ENCODE measurements at regions not wholly inside any gene's neighbourhood (a gene's known extent, or its start where the extent isn't known, plus 50 kb on each side); places are given as distances from the start of the nearest gene placed in this dataset.
"Not testable (repeated sequence)": the region's sequence is repeated elsewhere in the genome, so short reads cannot be mapped to it uniquely, and the experiment has no call there.

- DNase-seq = peak; percentile 3
These were observed 192.5 kb upstream of the POT1 start for GRCh38 chr7:125122173-125122572.

- DNase-seq = no peak
These were observed 190.0 kb upstream of the POT1 start for GRCh38 chr7:125119559-125120115.

DNA sequence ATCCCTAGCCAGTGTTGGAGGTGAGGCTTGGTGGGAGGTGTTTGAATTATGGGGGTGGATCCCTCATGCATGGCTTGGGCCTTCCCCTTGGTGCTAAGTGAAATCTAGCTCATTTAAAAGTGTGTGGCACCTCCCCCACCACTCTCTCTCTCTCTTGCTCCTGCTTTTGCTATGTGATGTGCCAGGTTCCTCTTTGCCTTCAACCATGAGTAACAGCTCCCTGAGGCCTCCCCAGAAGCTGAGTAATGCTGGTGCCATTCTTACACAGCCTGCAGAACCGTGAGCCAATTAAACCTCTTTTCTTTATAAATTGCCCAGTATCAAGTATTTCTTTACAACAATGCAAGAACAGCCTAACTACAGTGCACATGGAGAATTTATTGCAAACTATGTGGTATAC is 188.8 kb upstream of the POT1 start:
- no peak for DNase-seq

DNA sequence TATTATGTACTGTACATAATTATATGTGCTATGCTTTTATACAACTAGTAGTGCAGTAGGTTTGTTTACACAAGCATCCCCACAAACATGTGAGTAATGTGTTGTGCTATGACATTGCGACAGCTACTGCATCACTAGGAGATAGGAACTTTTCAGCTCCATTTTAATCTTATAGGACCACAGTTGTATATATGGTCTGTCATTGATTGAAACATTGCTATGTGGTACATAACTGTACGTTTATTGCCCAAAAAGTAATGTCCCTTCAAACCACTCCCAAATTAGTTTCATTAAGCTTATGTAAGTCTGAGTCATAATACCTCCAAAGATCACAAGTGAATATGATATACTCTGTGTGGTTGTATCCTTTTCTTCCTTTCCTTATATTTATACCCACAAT is 183.2 kb upstream of the POT1 start:
- no peak for DNase-seq

DNA sequence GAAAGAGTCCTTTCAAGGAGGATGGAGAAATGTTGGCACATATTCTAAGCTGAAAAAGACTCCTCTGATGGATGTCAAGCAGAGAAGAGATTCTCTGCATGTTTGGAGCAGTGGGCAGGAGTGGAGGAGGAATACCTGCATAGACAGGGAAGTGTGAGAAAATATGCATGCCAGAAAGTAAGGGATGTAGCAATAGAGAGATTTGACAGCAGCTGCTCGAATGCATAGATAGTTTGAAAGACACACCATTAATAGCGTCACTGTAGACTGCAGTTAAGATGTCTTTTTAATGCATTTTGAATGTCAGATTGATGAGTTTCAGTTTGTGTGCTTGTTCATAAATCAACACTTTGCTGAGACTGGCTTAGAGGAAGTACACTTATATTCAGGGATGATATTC is 169.9 kb upstream of the POT1 start:
- no peak for DNase-seq

- DNase-seq = no peak
These were observed 168.8 kb upstream of the POT1 start for GRCh38 chr7:125098377-125098970.

DNA sequence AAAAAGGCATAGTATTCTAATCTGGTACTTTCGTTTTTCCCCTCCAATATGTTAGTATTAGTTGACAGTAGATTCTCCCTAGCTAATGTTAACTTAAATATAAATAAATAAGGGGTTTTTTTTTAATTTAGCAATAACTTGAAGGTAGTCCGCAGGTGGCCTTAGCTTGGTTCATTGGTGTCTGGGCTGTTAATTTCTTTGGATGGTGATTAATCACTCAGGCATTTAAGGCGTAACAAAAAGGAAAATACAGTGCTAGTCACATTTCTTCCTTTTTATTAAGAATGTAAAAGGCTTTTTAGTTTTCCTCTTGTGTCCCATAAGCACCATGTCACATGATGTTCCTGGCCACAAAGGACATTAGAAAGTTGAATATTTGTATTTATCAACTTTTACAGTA is 161.0 kb upstream of the POT1 start:
- no peak for DNase-seq

DNA sequence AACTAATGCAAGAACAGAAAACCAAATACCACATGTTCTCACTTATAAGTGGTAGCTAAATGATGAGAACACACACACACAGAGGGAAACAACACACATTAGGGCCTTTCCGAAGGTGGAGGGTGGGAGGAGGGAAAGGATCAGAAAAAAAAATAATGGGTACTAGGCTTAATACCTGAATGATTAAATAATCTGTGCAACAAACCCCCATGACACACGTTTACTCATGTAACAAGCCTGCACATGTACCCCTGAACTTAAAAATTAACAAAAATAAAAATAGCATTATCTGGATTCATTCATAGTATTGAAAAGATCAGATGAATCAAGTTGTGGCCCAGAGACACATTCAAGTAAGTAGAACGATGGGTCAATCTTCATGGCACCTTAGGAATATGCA is 159.5 kb upstream of the POT1 start:
- DNase-seq = no peak

DNA sequence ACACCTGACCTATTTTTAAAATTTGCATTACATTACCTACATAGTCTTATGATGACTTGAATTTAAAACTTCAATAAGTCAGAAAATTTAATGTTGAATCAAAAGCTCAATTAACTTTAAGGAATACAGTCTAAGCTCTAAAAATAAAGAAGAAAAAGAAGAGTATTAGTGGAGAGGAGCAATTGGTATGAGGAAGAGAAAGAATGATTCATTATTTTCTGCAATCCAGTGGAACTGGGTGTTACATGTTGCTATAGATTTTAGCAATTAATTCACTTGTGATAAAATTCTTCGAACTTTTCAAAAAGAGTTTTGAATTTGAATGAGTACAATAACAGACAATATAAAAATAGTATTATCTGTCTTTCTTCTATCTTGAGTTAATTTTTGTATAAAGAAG is 158.9 kb upstream of the POT1 start:
- no peak for DNase-seq

DNA sequence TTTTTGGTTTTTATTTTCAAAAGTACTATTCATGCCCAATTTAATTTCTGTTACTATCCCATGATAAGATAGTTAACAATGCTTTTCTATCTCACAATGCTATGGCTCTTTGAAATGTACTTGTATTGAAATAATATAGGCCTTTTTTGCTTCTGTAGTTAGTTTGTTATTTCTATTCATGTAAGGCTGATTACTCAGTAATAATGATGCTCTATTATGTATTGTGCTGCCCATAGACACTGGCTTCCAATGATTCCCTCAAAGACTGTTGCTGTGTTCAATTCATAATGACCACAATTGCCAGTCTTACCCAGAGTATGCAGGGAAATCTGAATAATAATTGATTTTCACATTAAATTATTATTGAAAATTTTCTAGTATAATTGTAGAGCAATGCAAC is 155.5 kb upstream of the POT1 start:
- no peak for DNase-seq

- DNase-seq = no peak
These were observed 154.6 kb upstream of the POT1 start for GRCh38 chr7:125084196-125084595.

DNA sequence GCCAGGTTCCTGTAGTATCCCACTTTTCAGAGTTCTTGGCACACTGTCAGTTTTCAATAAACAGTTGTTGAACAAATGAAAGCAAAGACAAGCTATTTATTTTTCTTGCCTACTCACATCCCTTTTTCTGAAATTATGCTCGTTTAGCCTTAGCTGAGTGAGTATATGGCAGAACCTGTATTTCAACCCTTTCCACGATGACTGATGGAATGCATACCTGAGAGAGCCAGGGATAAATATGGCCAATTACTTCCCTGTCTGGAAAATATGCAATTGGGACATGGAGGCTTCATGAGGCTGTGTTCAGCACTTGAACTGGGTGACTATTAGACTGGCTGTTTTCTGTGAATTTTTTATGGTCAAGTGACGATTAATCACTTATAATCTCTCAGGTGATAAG is 144.5 kb upstream of the POT1 start:
- no peak for DNase-seq

GRCh38 chr7:125065546-125065945 is 135.9 kb upstream of the POT1 start:
- no peak for DNase-seq

- DNase-seq = no peak
These were observed 135.4 kb upstream of the POT1 start for GRCh38 chr7:125065001-125065400.

DNA sequence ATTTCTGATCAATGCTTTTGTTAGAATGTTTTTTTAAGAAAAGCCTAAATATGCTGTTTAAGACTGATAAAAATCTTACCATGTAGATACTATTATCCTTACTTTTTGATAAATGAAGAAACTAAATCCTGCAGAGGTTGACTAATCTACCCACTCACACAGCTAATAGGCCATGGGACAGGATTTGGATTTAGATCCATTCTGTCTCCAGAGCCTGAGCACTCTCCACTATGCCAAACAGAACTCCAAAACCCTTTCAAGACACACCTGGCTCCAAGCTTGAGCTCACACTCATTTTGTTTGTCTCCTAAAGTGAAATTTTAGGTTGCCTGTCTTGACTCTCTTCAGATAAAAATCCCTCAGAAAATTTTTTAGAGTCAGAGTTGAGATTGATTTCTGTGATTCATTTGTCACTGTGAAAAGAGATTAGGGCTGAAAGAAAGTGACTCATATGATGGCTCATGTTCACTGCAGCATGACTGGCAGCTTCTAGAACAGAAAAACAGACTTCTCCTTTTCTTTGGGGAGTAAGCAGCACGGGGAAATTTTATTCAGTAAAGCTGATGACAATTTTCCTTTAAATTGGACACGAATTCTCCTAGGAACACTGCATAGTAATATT is 132.3 kb upstream of the POT1 start:
- DNase-seq = no peak

GRCh38 chr7:125061083-125061745 is 131.6 kb upstream of the POT1 start:
- DNase-seq = not testable (repeated sequence)

GRCh38 chr7:125059861-125060456 is 130.3 kb upstream of the POT1 start:
- DNase-seq = no peak

DNA sequence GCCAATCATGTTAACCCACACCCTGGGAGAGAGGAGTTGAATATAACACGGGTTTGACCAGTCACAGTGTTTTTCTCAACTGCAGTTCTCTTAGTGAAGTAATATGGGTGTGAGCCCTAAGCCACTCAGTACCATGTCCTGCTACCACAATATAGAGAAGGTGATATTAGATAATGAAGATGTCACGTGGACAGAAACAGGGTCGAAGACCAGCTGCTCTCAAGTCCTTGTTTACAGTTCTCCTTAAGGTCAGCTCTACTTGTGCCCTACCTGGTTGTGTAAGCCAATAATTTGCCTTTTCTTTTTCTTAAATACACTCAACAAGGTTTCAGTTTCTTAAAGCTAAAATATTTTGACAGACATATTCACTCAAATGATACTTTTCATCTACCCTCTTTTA is 128.3 kb upstream of the POT1 start:
- DNase-seq = no peak

DNA sequence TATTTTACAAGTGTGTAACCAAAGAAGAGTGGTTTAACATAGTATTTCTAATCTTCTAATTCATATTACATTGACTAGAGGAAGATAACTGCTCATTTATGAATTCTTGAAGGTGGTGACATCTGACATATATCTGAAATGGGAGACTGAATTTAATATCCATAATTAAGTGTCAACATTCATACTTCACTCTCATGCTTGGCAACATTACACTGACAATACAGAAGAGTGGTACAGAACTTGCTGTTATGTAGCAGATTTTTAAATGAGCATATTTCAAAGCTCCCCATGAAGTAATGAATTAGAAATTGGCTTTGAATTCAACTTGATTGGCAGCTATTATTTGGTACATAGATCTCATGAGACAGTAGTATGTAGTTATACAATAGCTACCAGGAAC is 125.8 kb upstream of the POT1 start:
- no peak for DNase-seq

- DNase-seq = no peak
These were observed 117.1 kb upstream of the POT1 start for GRCh38 chr7:125046767-125047166.

- DNase-seq = peak; percentile 2
These were observed 103.9 kb upstream of the POT1 start for GRCh38 chr7:125033506-125033905.

GRCh38 chr7:125032943-125033342 is 103.3 kb upstream of the POT1 start:
- no peak for DNase-seq

GRCh38 chr7:125030756-125031387 is 101.2 kb upstream of the POT1 start:
- DNase-seq = no peak

All from right kidney (tissue), 1 donor.